Lower lobe of right lung (tissue), 2 donors: ENCODE measurements at regions not wholly inside any gene's neighbourhood (a gene's known extent, or its start where the extent isn't known, plus 50 kb on each side); places are given as distances from the start of the nearest gene placed in this dataset.

ENCODE experiments used
- ATAC-seq, 2 donors: fragments of 200-7000 bp; cut with Tn5 transposase; one replicate each; pipeline ENCODE4 v1.9.1; 2020 to 2022; ENCODE audit warnings: mild to moderate bottlenecking in 2 of 2, moderate library complexity in 2 of 2
- DNase-seq: peaks from one replicate; pipeline ENCODE4 v3.0.0-alpha.2; 2020
- H3K27ac ChIP-seq: fragments of 200-600 bp; one replicate; pipeline ENCODE4 v1.8.0; 2022
- H3K27me3 ChIP-seq: fragments of 200-600 bp; one replicate; pipeline ENCODE4 v1.8.0; 2022; ENCODE audit warnings: low read depth
- H3K36me3 ChIP-seq: fragments of 200-600 bp; one replicate; pipeline ENCODE4 v1.8.0; 2022; ENCODE audit warnings: mild to moderate bottlenecking
- H3K4me1 ChIP-seq: fragments of 200-600 bp; one replicate; pipeline ENCODE4 v1.8.0; 2022
- H3K4me3 ChIP-seq: fragments of 200-600 bp; one replicate; pipeline ENCODE4 v1.8.0; 2022; ENCODE audit warnings: mild to moderate bottlenecking
- H3K9me3 ChIP-seq: fragments of 200-600 bp; one replicate; pipeline ENCODE4 v1.8.0; 2022
- intact Hi-C: fragments of 100-400 bp; cut with DNase I; formaldehyde crosslinking; loops from one replicate; pipeline ENCODE4 v1.11.0; 2022
- TF ChIP-seq, protein P1 (sequence below): fragments of 200-600 bp; IDR thresholded peaks from one replicate; pipeline ENCODE4 v1.8.0; 2022; ENCODE audit warnings: antibody characterized with exemption, mild to moderate bottlenecking
- donor health status: DM: no; HTN: yes; CAD: no; lungs with severe emphysema.

DNA sequence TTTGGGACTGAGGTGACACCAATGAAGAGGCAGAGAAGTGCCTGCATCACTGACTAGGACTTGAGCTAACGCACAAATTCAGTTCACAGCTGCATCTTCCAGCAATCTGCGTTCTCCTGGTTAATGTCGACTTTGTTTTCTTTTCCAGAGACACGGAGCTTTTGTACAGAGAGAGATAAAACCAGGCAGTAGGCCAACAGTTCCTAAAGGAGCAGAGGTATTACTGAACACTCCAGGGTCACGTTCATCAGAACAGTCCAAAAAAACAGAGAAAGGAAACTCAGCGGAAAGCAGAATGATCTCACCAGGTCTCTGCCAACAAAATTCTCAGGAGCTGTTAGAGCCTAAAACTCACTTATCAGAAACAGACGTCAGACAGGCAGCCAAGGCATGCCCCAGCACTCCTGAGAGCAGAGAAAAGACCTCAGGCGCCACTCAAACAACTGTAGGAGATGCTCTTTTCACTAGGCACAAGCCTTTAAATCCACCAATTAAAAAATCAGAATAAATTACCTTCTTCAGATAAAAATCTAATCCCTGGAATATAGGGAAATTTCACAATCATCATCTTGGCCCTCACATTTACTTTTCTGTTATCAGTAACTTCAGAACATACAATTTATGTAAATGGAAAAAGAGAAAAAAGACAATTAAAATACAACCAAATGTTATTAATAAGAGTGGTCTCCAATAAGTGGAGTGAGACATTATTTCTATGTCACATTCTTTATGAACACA lies 95.9 kb upstream of the SPTBN1 start:
- ATAC-seq (peak; percentile 74 to 97), DNase-seq (no peak)
- Histone ChIP-seq H3K9me3 (no peaks in the 10 kb centered on the region), H3K27ac (peak overlapping the region; percentile 27), H3K4me3 (no peak overlapping the region), H3K4me1 (peaks cover 17% of the 10 kb centered on the region), H3K27me3 (no peaks in the 10 kb centered on the region), H3K36me3 (no peaks in the 10 kb centered on the region)
- intact Hi-C loops, result no loop called here
- TF ChIP-seq, protein P1, sequence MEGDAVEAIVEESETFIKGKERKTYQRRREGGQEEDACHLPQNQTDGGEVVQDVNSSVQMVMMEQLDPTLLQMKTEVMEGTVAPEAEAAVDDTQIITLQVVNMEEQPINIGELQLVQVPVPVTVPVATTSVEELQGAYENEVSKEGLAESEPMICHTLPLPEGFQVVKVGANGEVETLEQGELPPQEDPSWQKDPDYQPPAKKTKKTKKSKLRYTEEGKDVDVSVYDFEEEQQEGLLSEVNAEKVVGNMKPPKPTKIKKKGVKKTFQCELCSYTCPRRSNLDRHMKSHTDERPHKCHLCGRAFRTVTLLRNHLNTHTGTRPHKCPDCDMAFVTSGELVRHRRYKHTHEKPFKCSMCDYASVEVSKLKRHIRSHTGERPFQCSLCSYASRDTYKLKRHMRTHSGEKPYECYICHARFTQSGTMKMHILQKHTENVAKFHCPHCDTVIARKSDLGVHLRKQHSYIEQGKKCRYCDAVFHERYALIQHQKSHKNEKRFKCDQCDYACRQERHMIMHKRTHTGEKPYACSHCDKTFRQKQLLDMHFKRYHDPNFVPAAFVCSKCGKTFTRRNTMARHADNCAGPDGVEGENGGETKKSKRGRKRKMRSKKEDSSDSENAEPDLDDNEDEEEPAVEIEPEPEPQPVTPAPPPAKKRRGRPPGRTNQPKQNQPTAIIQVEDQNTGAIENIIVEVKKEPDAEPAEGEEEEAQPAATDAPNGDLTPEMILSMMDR, result no peak

DNA sequence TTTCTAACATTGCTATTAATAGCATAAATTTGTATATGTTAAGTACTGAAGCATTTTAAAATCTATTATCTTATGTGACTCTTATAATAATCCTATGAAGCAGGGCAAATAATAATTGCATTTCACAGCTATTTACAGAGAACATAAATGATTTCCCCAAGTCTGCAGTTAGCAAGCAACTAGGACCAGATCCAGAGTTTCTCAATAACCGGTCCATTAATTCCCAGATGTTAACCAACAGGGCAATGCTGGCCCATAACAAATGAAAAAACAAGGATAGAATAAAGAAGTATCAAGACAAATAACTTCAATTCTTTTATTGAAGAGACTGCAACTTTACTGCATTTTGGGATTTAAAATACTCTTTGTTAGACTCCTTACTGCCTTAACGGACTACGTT lies 91.7 kb upstream of the SPTBN1 start:
- no peaks in the 10 kb centered on the region for H3K27me3 ChIP-seq
- ATAC-seq, result no peak
- no peak overlapping the region for H3K27ac ChIP-seq
- DNase-seq, result no peak
- no peaks in the 10 kb centered on the region for H3K36me3 ChIP-seq
- no peak overlapping the region for H3K4me3 ChIP-seq
- peaks cover 6% of the 10 kb centered on the region for H3K9me3 ChIP-seq
- peaks cover 14% of the 10 kb centered on the region for H3K4me1 ChIP-seq
- TF ChIP-seq, protein P1, result no peak
- intact Hi-C loops, result no loop called here

DNA sequence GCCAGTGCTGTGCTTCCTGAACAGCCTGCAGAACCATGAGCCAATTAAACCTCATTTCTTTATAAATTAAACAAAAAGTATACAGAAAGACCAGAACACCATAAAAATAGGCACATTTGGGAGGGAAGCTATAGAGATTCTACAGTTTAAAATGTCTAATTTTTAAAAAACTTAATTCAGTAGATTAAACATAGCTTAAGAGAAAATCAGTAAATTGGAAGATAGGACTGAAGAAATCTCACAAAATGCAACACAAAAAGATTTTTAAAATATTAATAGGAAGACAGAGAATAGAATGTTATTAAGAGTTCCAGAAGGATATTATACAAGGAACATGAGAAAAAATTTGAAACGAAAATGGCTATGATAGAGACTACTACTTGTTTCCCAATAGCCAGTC lies 90.5 kb upstream of the SPTBN1 start:
- TF ChIP-seq, protein P1, result no peak
- no peak overlapping the region for H3K4me3 ChIP-seq

DNA sequence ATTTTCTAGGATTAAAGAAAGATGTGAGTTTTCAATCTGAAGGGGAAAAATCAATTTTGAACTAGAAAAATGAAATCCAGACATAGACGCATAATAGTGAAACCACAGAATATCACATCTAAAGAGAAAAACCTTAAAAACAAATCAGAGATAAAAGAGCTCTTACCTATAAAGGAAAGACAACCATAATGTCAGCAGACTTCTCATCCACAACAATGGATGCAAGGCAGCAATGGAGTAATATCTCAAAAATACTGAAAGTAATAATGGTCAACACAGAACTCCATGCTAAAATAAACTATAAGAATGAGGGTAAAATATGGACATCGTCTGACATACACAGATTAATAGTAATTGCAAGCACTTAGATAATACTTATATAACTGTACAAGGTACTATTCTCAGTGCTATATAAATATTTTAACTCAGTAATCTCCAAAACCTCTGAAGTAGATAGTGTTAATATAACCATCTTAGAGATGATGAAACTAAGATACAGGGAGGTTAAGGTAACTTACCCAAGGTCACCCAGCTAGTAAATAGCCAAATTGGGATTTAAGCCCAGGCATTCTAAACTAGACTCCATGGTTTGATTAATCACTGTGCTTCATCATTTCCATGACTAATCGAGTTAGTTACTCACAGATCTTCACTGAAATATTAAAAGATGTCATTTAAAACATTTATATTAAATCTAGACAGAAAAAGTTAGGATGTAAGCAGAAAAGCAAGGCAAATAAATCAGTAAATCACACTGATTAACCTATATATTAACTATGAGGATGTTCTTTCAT lies 89.4 kb upstream of the SPTBN1 start:
- Histone ChIP-seq H3K9me3 (peaks cover 6% of the 10 kb centered on the region), H3K36me3 (no peaks in the 10 kb centered on the region), H3K27me3 (no peaks in the 10 kb centered on the region), H3K27ac (no peak overlapping the region), H3K4me1 (peaks cover 15% of the 10 kb centered on the region), H3K4me3 (no peak overlapping the region)
- DNase-seq (no peak), ATAC-seq (no peak)
- TF ChIP-seq, protein P1, result no peak
- intact Hi-C loops, result no loop called here

More for the DNA sequence above, 90.5 kb upstream of the SPTBN1 start:
- ATAC-seq, result no peak
- H3K27me3 ChIP-seq, result no peaks in the 10 kb centered on the region
- no peak for DNase-seq
- intact Hi-C loops, result no loop called here
- H3K9me3 ChIP-seq, result peaks cover 6% of the 10 kb centered on the region
- H3K27ac ChIP-seq, result no peak overlapping the region
- no peaks in the 10 kb centered on the region for H3K36me3 ChIP-seq
- peaks cover 10% of the 10 kb centered on the region for H3K4me1 ChIP-seq

DNA sequence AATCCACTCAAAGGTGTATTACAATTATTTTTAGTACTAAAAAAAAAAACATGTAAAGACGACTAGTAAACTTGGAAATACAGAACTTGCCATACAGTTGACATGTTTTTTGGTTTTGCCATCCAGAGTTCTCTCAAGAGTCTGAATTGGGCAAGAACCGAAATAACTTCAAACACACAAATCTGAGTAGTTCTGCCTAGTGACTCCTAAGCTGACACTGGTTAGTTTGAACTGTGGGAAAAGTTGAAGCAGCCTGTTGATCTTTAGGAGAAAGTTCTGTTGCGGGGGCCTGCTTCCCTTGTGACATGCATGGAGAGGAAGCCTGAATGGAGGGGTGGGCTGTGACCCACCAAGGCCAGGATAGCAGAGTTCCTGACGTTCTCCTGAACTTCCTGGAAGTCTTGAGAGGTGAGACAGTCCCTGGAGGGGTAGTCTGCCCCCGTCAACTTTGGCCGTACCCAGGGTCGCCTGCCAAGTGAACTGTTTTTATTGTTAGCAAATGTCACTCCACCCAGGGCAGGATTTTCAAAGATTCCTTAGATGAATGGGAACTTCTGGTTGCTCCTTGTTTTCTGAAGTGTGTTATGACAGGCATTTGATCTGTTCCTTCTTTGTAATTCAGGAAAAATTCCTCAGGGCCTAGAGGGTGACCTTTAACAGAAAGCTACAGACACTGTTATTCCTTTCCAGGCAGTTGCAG lies 85.6 kb upstream of the SPTBN1 start:
- Histone ChIP-seq H3K4me1 (peaks cover 16% of the 10 kb centered on the region), H3K27me3 (no peaks in the 10 kb centered on the region), H3K27ac (peak overlapping the region; percentile 50), H3K4me3 (no peak overlapping the region), H3K9me3 (peaks cover 6% of the 10 kb centered on the region), H3K36me3 (no peaks in the 10 kb centered on the region)
- ATAC-seq (peak in 1 of 2 donors; percentile 33), DNase-seq (no peak)
- intact Hi-C loops, result no loop called here
- TF ChIP-seq, protein P1, result no peak
